CD4-positive, alpha-beta T cell treated with Interleukin-12 subunit alpha and Interleukin-12 subunit beta, for 1 hour (primary cell): ENCODE measurements at regions not wholly inside any gene's neighbourhood (a gene's known extent, or its start where the extent isn't known, plus 50 kb on each side); places are given as distances from the start of the nearest gene placed in this dataset.

ENCODE experiments used
- DNase-seq: peaks from one replicate; pipeline ENCODE4 v3.0.0-alpha.2; 2020

GRCh38 chr4:20615486-20616260, 84.6 kb upstream of the PACRGL start:
- no peak for DNase-seq

DNA sequence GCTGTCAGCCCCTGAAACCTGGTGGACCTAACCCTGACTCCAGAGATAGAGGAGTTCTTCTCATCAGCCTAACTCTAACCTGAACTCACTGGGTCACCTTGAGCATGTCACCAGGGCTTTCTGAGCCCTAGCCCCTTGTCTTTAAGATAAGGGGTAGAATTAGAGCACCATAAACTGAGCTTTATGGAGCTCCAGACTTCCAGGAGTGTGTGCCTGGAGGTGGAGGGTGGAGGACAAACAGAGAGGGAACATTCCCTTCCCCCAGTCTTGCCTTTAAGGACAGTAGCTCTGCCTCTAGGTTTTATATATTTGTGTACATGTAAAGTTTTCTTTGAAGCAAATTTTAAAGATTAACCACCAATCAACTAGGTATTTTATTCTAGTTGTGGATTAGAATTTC, 83.9 kb upstream of the PACRGL start:
- DNase-seq: no peak

DNA sequence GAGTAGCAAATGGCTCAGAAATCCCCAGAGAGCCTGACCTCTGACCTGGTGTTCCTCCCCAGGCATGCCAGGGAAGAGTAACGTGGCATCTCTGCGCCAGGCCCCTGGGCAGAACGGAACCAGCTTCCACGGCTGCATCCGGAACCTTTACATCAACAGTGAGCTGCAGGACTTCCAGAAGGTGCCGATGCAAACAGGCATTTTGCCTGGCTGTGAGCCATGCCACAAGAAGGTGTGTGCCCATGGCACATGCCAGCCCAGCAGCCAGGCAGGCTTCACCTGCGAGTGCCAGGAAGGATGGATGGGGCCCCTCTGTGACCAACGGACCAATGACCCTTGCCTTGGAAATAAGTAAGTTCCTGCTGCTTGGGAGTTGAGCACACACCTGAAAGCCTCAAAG, 83.4 kb upstream of the PACRGL start:
- DNase-seq: no peak

- no peak for DNase-seq
These were observed 82.4 kb upstream of the PACRGL start for GRCh38 chr4:20617678-20618396.

DNA sequence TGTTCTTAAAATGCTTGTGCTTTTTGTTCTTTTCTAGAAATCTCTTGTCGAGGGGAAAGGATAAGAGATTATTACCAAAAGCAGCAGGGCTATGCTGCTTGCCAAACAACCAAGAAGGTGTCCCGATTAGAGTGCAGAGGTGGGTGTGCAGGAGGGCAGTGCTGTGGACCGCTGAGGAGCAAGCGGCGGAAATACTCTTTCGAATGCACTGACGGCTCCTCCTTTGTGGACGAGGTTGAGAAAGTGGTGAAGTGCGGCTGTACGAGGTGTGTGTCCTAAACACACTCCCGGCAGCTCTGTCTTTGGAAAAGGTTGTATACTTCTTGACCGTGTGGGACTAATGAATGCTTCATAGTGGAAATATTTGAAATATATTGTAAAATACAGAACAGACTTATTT, 81.5 kb upstream of the PACRGL start:
- DNase-seq: no peak

GRCh38 chr4:20621476-20621875, 78.8 kb upstream of the PACRGL start:
- no peak for DNase-seq

- no peak for DNase-seq
These were observed 77.6 kb upstream of the PACRGL start for GRCh38 chr4:20622701-20623100.

DNA sequence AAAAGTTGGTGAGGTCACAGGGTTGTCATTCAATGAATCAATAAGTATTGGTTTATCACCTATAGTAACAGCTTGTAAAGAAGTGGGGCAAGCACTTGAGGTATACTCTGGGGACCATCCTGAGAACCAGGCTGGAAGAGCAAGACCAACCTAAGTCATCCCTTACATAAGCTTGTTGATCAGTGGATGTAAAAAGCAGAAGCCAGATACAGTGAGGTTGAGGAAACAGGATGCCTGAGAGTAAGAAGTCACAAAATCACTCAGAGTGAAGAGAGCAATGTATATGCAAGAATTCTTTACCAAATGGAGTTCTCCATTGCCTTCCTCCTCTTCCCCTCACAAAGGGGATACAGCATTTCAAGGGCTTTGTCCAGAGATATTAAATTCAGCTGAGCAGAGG, 76.3 kb upstream of the PACRGL start:
- no peak for DNase-seq

DNA sequence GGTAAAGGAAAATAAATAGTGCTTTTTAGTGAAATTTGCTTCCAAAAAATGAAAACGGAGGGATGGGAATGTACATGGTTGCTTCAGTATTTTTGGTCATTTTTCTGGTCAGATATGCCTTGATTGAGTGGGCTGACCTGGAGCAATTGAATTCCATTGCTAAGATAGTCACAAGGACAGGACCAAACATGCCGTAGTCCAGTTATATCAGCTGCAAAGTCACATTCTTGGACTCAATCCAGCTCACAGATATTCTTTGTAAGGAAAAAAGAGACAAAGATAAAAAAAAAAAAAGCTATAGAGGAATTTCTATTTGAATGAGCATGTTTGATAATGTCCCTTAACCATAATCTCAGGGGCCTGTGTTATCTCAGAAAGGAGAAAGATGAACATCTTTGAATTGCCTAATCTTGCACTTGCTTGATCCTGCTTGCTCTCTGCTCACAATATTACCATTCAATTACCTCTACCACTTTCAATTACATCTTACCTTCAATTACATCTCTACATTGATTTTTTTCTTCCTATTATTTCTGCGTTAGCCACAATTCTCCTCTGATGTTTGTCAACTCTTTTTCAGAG, 75.4 kb upstream of the PACRGL start:
- no peak for DNase-seq

GRCh38 chr4:20625426-20625825, 74.8 kb upstream of the PACRGL start:
- DNase-seq: no peak

GRCh38 chr4:20626326-20627005, 73.8 kb upstream of the PACRGL start:
- no peak for DNase-seq

- DNase-seq: no peak
These were observed 72.4 kb upstream of the PACRGL start for GRCh38 chr4:20627866-20628265.

DNA sequence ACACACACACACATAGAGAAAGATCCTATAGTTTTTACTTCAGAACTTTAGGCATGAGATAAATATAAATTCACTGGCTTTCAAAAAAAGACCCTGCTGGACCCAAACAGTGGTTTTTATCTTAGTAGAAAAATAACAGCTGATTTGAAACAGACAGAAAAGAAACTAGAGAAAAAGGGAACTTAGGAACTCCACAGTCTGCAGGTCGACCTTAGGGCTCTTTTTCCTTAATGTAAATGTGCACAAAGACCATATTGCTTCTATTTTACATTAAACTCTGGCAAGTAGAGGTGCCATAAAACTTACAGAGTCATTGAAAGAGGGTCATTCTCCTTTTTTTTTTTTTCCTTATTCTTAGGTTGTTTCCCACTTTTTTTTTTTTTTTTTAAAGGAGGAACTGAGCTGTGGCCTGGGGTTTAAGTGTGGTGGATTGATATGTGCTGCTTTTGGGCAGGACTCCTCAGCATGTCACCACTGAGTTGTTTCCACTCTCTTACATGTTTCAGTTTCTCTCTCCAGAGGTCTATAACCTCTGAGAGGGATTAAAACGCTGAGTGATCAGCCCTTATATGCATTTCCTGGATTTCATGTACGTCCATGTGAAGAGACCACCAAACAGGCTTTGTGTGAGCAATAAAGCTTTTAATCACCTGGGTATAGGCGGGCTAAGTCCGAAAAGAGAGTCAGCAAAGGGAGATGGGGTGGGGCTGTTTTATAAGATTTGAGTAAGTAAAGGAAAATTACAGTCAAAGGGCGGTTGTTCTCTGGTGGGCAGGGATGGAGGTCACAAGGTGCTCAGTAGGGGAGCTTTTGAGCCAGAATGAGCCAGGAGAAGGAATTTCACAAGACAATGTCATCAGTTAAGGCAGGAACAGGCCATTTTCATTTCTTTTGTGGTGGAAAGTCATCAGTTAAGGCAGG, 70.8 kb upstream of the PACRGL start:
- no peak for DNase-seq

DNA sequence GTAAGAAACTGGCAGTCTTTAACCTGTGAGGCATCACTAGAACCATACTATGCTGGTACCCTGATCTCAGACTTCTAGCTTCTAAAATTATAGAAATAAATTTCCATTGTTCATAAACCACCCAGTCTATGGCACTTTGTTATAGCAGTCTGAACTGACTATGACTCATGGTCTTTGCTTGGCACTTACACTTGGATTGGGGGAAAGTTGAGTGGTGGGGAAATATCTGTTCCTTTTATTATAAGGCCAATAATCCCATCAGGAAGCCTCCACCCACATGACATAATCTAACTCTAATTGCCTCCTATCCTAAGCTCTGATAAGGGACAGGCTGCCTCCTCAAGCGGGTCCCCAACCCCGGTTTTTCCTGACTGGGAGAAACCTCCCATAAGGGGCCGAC, 61.4 kb upstream of the PACRGL start:
- no peak for DNase-seq

DNA sequence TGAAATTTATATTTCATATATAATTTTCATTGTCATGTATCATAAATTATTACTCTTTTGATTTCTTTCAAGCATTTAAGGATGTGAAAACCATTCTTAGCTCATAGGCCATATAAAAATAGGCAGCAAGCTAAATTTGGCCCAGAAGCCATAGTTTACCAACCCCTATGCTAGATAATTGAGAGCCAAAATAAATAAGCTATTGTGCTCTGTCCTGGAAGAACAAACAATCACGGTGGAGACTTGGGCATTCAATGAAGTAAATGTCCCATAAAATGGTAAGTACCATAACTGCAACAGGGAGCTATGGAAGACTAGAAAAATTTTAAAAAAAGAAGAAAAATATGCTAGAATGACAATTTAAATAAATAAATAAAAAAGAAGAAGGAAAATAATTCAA, 60.9 kb upstream of the PACRGL start:
- DNase-seq: no peak

DNA sequence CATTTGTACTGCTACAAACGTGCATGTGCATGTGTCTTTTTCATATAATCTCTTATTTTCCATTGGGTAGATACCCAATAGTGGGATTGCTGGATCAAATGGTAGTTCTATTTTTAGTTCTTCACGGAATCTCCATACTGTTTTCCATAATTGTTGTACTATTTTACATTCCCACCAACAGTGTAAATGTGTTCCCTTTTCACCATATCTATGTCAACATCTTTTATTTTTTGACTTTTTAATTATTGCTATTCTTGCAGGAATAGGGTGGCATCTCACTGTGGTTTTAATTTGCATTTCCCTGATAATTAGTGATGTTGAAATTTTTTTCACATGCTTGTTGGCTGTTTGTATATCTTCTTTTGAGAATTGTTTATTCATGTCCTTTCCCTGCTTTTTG, 59.3 kb upstream of the PACRGL start:
- no peak for DNase-seq

GRCh38 chr4:20641976-20642375, 58.3 kb upstream of the PACRGL start:
- no peak for DNase-seq

- no peak for DNase-seq
These were observed 56.6 kb upstream of the PACRGL start for GRCh38 chr4:20643631-20644030.

GRCh38 chr4:20645236-20645635, 55.0 kb upstream of the PACRGL start:
- DNase-seq: no peak

DNA sequence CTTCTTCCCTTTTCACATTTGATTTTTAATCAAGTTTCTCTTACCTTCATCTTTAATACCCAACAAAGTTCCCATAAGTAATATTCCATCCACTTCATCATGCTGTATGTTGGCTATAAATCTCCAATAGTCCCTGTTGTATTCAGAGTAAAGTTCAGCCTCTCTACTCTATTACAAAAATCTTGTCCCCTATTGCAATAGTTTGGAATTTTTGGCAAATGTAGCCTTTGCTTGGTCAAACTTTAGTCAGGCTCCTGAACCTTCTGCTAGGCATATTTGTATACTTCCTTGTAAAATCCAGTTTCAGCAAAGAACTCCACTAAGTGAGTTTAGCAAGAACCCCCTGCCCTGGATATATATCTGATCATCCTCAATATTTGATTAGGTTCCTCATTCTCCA, 54.0 kb upstream of the PACRGL start:
- DNase-seq: no peak
